C4-2B (cell line): ENCODE measurements at regions not wholly inside any gene's neighbourhood (a gene's known extent, or its start where the extent isn't known, plus 50 kb on each side); places are given as distances from the start of the nearest gene placed in this dataset.

Experiments
- CTCF ChIP-seq: fragments of 450-650 bp; conservative IDR thresholded peaks from 2 replicates; pipeline ENCODE4 v1.5.1; 2017; ENCODE audit warnings: mild to moderate bottlenecking
- ZFX ChIP-seq: fragments of 450-650 bp; IDR thresholded peaks from 2 replicates; pipeline ENCODE4 v1.6.1; 2017

DNA sequence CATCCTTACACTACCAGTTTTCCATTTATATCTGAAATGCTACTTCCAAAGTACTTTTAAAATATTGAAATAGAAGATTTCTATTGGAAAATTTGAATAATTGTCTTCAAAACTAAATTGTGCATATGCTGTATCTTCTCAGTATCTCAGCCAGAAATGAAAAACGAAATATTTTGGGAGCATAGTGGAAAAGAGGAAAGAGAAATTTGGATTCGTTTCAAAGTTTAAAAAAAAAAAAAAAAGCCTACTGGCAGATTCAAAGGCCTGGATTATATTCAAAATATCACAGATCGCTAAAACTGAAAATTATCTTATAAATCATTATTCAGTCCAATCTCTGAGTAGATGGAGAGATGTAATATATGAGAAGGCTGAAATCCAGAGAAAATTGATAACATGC is 440.7 kb downstream of the TAF11L14 start:
- TF ChIP-seq CTCF = no peak
- no peak for TF ChIP-seq ZFX
